WI38 (cell line): ENCODE measurements at regions not wholly inside any gene's neighbourhood (a gene's known extent, or its start where the extent isn't known, plus 50 kb on each side); places are given as distances from the start of the nearest gene placed in this dataset.
"Not testable (repeated sequence)": the region's sequence is repeated elsewhere in the genome, so short reads cannot be mapped to it uniquely, and the experiment has no call there.

Experiments
- H3K4me3 ChIP-seq: 2 replicates; pipeline ENCODE4 v1.5.1; 2011; ENCODE audit warnings: low read depth, mild to moderate bottlenecking, control low read depth, low read length
- CTCF ChIP-seq: IDR thresholded peaks from 2 replicates; pipeline ENCODE4 v1.5.1; 2012; ENCODE audit warnings: low read depth, mild to moderate bottlenecking, control low read depth, low read length

DNA sequence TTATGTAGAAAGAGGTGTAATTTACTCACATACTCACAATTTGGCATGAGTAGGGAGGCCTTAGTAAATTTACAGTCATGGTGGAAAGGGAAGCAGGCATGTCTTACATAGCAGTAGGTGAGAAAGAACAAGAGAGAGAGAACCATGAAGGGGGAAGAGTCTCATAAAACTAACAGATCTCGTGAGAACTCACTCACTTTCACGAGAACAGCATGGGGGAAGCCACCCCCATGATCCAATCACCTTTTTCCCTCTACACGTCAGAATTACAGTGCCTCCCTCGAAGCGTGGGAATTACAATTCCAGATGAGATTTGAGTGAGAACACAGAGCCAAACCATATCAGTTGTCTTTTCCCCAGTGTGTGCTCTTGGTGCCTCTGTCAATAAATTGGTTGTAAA lies 855.3 kb downstream of the TBL1XR1 start:
- TF ChIP-seq CTCF: no peak

DNA sequence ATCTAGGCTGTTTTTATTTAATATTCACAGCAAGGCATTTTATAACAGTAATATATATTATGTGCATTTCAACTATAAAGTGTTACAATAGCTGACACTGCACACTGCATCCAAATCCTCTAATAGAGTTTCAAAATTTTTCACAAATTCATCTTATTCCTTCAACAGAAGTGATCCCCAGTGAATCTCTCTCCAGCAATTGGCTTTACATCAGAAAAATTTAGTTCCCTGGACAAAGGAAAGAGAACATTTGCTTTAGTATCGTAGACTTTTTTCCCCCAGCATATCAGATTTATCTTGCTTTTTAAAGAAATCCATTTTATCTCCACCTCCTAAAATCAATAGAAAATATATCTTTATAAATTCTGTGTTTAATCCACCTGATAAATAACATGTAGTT lies 868.6 kb downstream of the TBL1XR1 start:
- H3K4me3 ChIP-seq: no peak overlapping the region
- no peak for TF ChIP-seq CTCF

More for the DNA sequence above, 855.3 kb downstream of the TBL1XR1 start:
- no peak overlapping the region for H3K4me3 ChIP-seq

- TF ChIP-seq CTCF: no peak
- H3K4me3 ChIP-seq: no peak overlapping the region
Observed at GRCh38 chr3:176328198-176328597, 869.1 kb downstream of the TBL1XR1 start.

DNA sequence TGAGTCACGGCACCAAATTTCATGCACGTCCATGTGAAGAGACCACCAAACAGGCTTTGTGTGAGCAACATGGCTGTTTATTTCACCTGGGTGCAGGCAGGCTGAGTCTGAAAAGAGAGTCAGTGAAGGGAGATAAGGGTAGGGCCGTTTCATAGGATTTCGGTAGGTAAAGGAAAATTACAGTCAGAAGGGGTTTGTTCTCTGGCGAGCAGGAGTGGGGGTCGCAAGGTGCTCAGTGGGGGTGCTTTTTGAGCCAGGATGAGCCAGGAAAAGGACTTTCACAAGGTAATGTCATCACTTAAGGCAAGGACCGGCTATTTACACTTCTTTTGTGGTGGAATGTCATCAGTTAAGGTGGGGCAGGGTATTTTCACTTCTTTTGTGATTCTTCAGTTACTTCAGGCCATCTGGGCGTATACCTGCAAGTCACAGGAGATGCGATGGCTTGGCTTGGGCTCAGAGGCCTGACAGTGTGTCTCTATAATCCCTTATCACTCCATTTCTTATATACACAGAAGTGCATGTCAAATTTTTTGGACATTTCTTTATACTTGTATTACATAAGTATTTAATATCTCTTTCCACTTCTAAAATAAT lies 870.3 kb downstream of the TBL1XR1 start:
- H3K4me3 ChIP-seq: not testable (repeated sequence)

DNA sequence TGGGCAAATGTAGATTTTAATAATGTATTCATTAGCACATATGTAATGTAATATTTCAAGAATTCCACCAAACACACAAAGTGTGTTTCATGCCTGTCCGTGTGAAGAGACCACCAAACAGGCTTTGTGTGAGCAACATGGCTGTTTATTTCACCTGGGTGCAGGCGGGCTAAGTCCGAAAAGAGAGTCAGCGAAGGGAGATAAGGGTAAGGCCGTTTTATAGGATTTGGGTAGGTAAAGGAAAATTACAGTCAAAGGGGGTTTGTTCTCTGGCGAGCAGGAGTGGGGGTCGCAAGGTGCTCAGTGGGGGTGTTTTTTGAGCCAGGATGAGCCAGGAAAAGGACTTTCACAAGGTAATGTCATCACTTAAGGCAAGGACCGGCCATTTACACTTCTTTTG lies 875.8 kb downstream of the TBL1XR1 start:
- not testable (repeated sequence) for H3K4me3 ChIP-seq

DNA sequence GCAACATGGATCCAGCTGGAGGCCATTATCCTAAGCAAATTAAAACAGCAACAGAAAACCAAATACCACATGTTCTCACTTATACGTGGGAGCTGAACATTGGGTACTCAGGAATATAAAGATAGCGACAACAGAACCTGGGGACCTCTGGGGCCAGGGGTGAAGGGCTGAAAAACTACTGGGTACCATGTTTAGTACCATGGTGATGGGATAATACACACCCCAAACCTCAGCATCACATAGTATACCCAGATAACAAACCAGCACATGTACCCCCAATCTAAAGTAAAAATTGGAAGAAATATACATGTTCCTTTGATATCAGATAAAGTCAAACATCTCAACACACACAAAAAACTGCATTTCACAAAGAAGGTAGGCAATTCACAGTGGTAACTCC lies 876.2 kb downstream of the TBL1XR1 start:
- no peak for TF ChIP-seq CTCF
- no peak overlapping the region for H3K4me3 ChIP-seq

GRCh38 chr3:176313426-176313825 lies 883.9 kb downstream of the TBL1XR1 start:
- TF ChIP-seq CTCF: no peak
- H3K4me3 ChIP-seq: no peak overlapping the region

GRCh38 chr3:176310641-176311040 lies 886.6 kb downstream of the TBL1XR1 start:
- no peak overlapping the region for H3K4me3 ChIP-seq

More at GRCh38 chr3:176310641-176311040, 886.6 kb downstream of the TBL1XR1 start:
- TF ChIP-seq CTCF: no peak
